ENCODE measurements at regions not wholly inside any gene's neighbourhood (a gene's known extent, or its start where the extent isn't known, plus 50 kb on each side); places are given as distances from the start of the nearest gene placed in this dataset.

- FAIRE-seq (no peak), DNase-seq (ENCODE audit: insufficient read length) (no peak)
- TF ChIP-seq POLR2AphosphoS5 (IDR thresholded peaks at IDR 0.05; ENCODE audit: low read depth, low read length), result no peak
- TF ChIP-seq POLR2A (IDR thresholded peaks at IDR 0.05; ENCODE audit: low read depth, low read length), result no peak
- TF ChIP-seq TAF1 (IDR thresholded peaks at IDR 0.05; ENCODE audit: borderline replicate concordance, low read depth, low read length), result no peak
These were observed 254.3 kb upstream of the DAB1 start for GRCh38 chr1:57678138-57678537.

- FAIRE-seq (no peak), DNase-seq (ENCODE audit: insufficient read length) (no peak)
- TF ChIP-seq POLR2A (IDR thresholded peaks at IDR 0.05; ENCODE audit: low read depth, low read length) (no peak), POLR2AphosphoS5 (IDR thresholded peaks at IDR 0.05; ENCODE audit: low read depth, low read length) (no peak), TAF1 (IDR thresholded peaks at IDR 0.05; ENCODE audit: borderline replicate concordance, low read depth, low read length) (no peak)
These were observed 251.9 kb upstream of the DAB1 start for GRCh38 chr1:57675776-57676175.

DNA sequence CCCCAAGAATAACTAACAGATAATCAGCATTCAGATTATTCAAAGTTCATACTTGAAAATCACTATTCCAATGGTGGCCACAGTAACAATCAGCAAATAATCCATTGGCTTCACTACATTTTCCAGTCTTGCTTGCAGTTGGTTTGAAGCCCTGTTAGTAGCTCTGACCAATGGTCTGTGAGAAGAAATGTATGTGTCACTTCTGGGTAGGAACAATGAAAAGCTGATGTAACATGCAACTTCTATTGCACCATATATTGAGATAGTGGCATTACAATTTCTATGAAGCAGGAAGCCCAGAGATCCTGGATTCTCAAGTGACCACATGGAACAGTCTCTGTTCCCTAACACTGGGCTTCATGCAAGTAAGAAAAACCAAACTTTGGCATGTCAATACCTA, 250.9 kb upstream of the DAB1 start:
- no peak for FAIRE-seq

GRCh38 chr1:57672346-57673140, 248.7 kb upstream of the DAB1 start:
- TF ChIP-seq POLR2AphosphoS5 (IDR thresholded peaks at IDR 0.05; ENCODE audit: low read depth, low read length) (no peak), TAF1 (IDR thresholded peaks at IDR 0.05; ENCODE audit: borderline replicate concordance, low read depth, low read length) (no peak), POLR2A (IDR thresholded peaks at IDR 0.05; ENCODE audit: low read depth, low read length) (no peak)
- DNase-seq (ENCODE audit: insufficient read length) (no peak), FAIRE-seq (no peak)

More for the DNA sequence above, 250.9 kb upstream of the DAB1 start:
- no peak for TF ChIP-seq POLR2AphosphoS5 (IDR thresholded peaks at IDR 0.05; ENCODE audit: low read depth, low read length)
- TF ChIP-seq TAF1 (IDR thresholded peaks at IDR 0.05; ENCODE audit: borderline replicate concordance, low read depth, low read length), result no peak
- TF ChIP-seq POLR2A (IDR thresholded peaks at IDR 0.05; ENCODE audit: low read depth, low read length), result no peak
- DNase-seq (ENCODE audit: insufficient read length), result no peak

DNA sequence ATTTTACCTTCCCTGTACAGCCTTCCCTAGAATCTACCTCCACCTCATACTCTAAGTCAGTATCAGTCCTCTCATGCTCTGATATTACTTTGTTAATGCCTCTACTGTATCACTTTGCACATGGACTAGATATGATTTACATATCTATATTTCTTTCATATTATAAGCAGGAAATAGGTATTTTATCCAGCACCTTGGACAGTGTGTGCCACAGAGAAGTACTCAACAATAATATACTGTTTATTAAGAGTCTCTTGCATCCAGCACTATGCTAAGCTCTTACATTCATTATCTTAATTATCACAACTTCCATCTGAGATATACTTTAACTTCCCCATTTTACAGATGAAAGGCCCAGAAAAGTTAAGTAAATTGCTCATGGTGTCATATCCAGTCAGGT, 247.9 kb upstream of the DAB1 start:
- DNase-seq (ENCODE audit: insufficient read length), result no peak
- TF ChIP-seq POLR2A (IDR thresholded peaks at IDR 0.05; ENCODE audit: low read depth, low read length) (no peak), TAF1 (IDR thresholded peaks at IDR 0.05; ENCODE audit: borderline replicate concordance, low read depth, low read length) (no peak), POLR2AphosphoS5 (IDR thresholded peaks at IDR 0.05; ENCODE audit: low read depth, low read length) (no peak)
- no peak for FAIRE-seq

DNA sequence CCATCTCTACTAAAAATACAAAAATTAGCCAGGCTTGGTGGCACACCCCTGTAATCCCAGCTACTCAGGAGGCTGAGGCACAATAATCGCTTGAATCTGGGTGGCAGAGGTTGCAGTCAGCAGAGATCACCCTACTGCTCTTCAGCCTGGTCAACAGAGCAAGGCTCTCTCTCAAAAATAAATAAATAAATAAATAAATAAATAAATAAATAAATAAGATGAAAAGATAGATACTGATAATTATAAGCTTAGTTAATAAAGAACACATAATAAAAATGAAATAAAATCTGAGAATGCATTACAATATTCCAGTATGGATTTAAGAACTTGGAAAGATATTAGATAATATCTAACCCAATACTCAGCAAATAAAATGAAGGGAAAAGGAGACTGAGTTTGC, 235.9 kb upstream of the DAB1 start:
- TF ChIP-seq POLR2AphosphoS5 (IDR thresholded peaks at IDR 0.05; ENCODE audit: low read depth, low read length), result no peak
- DNase-seq (ENCODE audit: insufficient read length), result no peak
- no peak for FAIRE-seq

DNA sequence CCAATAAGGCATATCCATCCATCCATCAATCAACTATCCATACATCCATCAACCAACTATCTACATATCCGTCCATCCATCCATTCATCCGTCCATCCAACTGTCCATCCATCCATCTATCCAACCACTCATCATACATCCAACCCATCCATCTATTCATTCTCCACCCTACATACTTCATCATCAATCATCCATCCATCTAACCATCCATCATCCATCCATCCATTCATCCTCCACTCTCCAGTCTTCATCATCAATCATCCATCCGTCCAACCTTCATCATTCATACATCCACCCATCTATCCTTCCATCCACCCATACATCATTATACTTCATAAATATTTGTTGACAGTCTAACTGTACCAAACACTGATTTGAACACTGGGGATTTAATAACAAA, 231.3 kb upstream of the DAB1 start:
- no peak for FAIRE-seq
- no peak for DNase-seq (ENCODE audit: insufficient read length)
- TF ChIP-seq POLR2AphosphoS5 (IDR thresholded peaks at IDR 0.05; ENCODE audit: low read depth, low read length), result no peak
- no peak for TF ChIP-seq TAF1 (IDR thresholded peaks at IDR 0.05; ENCODE audit: borderline replicate concordance, low read depth, low read length)
- TF ChIP-seq POLR2A (IDR thresholded peaks at IDR 0.05; ENCODE audit: low read depth, low read length), result no peak

- DNase-seq (ENCODE audit: insufficient read length), result no peak
- no peak for FAIRE-seq
- no peak for TF ChIP-seq TAF1 (IDR thresholded peaks at IDR 0.05; ENCODE audit: borderline replicate concordance, low read depth, low read length)
- no peak for TF ChIP-seq POLR2A (IDR thresholded peaks at IDR 0.05; ENCODE audit: low read depth, low read length)
- no peak for TF ChIP-seq POLR2AphosphoS5 (IDR thresholded peaks at IDR 0.05; ENCODE audit: low read depth, low read length)
These were observed 220.8 kb upstream of the DAB1 start for GRCh38 chr1:57644667-57645066.

GRCh38 chr1:57638239-57638638, 214.4 kb upstream of the DAB1 start:
- FAIRE-seq (no peak), DNase-seq (ENCODE audit: insufficient read length) (no peak)
- no peak for TF ChIP-seq POLR2AphosphoS5 (IDR thresholded peaks at IDR 0.05; ENCODE audit: low read depth, low read length)
- no peak for TF ChIP-seq TAF1 (IDR thresholded peaks at IDR 0.05; ENCODE audit: borderline replicate concordance, low read depth, low read length)
- TF ChIP-seq POLR2A (IDR thresholded peaks at IDR 0.05; ENCODE audit: low read depth, low read length), result no peak

DNA sequence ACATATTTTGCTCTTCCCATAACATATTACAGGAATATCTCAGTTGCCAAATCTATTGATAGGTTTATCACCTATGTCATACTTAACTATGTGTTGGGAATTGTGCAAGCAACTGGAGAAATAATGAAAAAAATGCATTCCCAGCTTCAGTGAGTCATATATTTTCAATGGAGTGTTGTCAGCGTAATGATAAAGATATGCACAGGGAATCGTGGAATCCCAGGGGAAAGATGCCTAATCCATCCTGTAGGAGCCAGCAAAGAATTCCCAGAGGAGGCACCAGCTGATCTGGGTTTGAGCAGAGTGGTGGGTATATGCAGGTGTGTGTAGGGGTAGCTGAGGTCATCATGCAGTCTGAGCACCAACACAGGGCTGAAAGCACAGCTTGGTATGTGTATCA, 213.3 kb upstream of the DAB1 start:
- DNase-seq (ENCODE audit: insufficient read length), result no peak
- TF ChIP-seq POLR2AphosphoS5 (IDR thresholded peaks at IDR 0.05; ENCODE audit: low read depth, low read length) (no peak), POLR2A (IDR thresholded peaks at IDR 0.05; ENCODE audit: low read depth, low read length) (no peak), TAF1 (IDR thresholded peaks at IDR 0.05; ENCODE audit: borderline replicate concordance, low read depth, low read length) (no peak)
- no peak for FAIRE-seq

- FAIRE-seq (no peak), DNase-seq (ENCODE audit: insufficient read length) (no peak)
- TF ChIP-seq TAF1 (IDR thresholded peaks at IDR 0.05; ENCODE audit: borderline replicate concordance, low read depth, low read length), result no peak
- no peak for TF ChIP-seq POLR2A (IDR thresholded peaks at IDR 0.05; ENCODE audit: low read depth, low read length)
- TF ChIP-seq POLR2AphosphoS5 (IDR thresholded peaks at IDR 0.05; ENCODE audit: low read depth, low read length), result no peak
These were observed 210.0 kb upstream of the DAB1 start for GRCh38 chr1:57633881-57634280.

DNA sequence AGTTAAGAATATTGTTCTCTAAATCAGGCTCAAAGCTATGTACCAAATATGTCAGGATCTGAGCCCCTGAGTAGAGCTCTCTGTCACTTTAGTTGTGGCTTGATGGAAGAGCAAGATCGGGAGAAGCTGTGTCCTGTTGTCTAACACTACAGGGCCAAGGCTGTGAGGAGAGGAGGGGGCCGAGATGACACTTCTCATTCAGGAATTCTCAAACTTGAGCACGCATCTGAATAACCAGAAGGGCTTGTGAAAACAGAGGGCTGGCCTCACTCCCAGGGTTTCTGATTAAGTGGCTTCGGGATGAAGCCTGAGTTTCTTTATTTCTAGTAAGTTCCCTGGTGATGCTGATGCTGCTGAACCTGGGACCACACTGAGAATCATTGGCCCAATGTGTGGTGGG, 209.2 kb upstream of the DAB1 start:
- DNase-seq (ENCODE audit: insufficient read length), result no peak
- TF ChIP-seq TAF1 (IDR thresholded peaks at IDR 0.05; ENCODE audit: borderline replicate concordance, low read depth, low read length) (no peak), POLR2AphosphoS5 (IDR thresholded peaks at IDR 0.05; ENCODE audit: low read depth, low read length) (no peak), POLR2A (IDR thresholded peaks at IDR 0.05; ENCODE audit: low read depth, low read length) (no peak)

More for the DNA sequence above, 209.2 kb upstream of the DAB1 start:
- no peak for FAIRE-seq
